ENCODE measurements at regions not wholly inside any gene's neighbourhood (a gene's known extent, or its start where the extent isn't known, plus 50 kb on each side); places are given as distances from the start of the nearest gene placed in this dataset.

- no peak for DNase-seq (ENCODE audit: low spot score)
These were observed 95.6 kb upstream of the ADRA1B start for GRCh38 chr5:159820692-159821091.

DNA sequence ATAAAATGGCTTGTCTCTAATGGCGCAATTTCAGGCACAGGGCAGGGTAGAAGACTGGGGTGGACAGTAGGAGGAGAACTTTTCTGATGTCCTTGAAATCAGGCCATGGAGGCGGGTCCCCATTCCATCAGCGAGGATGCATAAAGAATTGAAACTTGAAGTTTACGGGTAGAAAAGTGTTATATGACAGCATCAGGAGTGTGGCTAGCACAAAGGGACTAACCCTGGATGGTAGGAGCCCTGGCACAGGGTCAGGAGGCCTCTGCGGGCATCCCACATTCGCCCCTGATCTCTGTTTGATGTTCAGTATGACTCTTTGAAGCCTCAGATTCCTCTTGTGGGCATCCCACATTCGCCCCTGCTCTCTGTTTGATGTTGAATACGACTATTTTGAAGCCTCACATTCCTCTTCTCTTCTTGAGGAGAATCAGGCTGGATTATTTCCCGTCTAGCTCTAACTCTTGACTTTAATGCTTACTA is 94.8 kb upstream of the ADRA1B start:
- no peak for DNase-seq (ENCODE audit: low spot score)

GRCh38 chr5:159824188-159825161 is 91.8 kb upstream of the ADRA1B start:
- DNase-seq (ENCODE audit: low spot score) = no peak

DNA sequence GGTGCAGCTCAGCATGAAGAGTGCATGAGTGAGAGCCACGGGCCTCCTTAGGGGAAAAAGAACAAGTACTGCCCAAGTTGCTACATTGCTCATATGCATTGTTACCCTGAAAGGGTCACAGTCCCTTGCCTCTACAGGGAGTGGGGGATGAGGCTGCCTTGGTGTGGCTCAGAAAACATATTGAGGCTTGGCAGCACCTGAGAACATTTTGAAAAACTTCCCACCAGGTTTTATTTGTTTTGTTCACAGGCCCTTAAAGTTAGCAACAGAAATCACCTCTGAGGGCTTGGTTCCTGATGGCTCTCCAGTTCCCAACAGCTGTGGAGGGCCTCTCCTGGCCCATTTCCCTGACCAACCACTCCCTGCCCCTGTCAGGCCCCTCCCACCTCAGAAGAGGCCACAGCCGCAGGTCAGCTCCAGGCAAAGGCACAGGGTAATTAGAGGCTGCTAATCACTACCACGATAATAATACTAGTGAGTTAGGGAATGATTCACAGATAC is 90.7 kb upstream of the ADRA1B start:
- no peak for DNase-seq (ENCODE audit: low spot score)

DNA sequence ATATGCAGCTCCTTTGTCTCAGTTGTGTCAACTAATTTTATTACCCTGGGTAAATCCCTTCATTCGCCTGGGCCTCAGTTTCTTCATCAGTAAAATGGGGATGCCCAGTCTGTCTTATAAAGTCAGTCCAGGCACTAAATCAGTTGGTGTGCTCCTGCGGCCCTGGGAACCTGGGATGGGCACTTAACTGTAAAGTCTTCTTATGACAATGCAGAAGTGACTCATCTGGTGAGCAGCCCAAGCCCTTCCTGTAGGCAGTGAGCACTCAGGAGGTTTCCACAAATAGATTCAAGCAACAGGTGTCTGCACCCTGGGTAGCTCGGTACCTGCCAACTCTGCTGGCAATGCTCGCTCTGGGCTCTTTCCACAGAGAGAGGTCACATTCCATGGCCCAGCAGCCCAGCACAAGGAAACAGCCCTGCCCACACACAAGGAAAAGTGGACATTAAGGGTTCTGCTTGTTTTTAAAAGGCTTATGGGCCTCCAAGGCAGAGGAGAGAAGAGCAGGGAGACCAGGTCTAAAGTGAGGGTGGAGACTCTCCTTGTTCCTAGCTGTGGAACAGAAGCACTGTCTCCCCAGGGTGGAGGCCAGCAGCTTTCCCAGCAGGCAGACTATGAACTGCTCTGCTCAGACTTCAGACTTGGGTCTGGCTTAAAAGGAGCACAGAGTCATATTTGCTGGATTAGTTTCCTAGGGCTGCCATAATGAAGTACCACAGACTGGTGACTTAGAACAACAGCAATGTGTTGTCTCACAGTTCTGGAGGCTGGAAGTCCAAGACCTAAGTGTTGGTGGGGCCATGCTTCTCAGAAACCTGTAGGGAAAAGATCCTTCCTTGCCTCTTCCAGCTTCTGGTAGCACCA is 89.7 kb upstream of the ADRA1B start:
- DNase-seq (ENCODE audit: low spot score) = no peak

GRCh38 chr5:159827861-159828260 is 88.4 kb upstream of the ADRA1B start:
- DNase-seq (ENCODE audit: low spot score) = no peak

DNA sequence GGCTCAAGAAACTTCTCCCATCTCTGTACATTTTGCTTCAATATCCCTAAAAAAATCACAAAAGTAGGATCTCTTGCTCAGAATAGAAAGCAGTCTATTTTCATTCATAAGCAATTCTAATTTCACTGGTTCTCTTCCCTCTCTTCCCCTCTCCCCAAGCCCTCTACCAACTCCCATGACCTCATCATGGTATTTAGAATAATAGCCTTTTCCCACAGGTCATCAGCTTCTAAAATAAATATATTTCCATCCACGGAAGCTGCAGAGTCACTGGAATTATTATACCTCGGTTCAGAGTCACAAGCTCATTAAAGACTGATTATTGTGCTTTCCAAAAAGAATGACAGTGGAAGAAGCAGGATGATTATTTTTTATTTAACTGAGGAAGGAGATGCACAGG is 84.2 kb upstream of the ADRA1B start:
- no peak for DNase-seq (ENCODE audit: low spot score)

DNA sequence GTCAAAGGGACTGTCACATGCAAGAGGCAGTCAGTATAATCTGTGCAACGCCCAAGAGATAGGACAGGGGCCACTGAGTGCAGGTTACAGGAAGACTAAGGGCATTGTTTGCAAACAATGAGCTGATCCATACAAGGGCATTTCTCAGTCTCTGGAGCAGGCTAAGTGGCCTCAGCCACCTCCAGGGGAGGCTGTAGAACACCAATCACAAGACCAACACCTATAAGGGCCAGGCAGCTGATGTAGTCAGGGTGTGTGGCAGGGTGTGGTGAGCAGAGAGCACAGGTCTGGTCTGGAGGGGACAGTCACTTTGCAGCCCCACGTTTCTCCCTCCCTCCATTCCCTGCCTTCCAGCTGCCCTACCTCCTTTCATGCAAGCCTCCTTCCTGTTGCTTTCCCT is 83.2 kb upstream of the ADRA1B start:
- no peak for DNase-seq (ENCODE audit: low spot score)

- DNase-seq (ENCODE audit: low spot score) = no peak
These were observed 82.4 kb upstream of the ADRA1B start for GRCh38 chr5:159833846-159834245.

DNA sequence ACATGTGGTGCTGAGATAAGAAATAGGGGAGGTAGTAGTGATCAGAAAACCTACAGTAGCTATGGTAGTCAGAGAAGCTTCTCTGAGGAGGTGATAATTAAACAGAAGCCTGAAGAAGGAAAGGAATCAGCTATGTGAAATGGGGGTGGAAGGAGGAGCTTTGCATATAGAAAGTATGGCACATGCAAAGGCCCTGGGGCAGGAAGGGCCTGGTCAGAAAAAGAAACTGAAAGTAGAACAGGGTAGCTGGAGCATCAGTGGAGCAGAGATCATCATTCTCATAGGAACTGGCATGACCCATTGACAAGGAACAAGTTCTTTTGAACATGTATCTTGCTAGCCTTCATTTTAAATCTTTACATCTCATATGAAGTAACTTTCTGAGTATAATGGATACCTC is 80.7 kb upstream of the ADRA1B start:
- DNase-seq (ENCODE audit: low spot score) = no peak

GRCh38 chr5:159836691-159837090 is 79.6 kb upstream of the ADRA1B start:
- DNase-seq (ENCODE audit: low spot score) = no peak

- DNase-seq (ENCODE audit: low spot score) = no peak
These were observed 78.4 kb upstream of the ADRA1B start for GRCh38 chr5:159837860-159838259.

- DNase-seq (ENCODE audit: low spot score) = no peak
These were observed 77.6 kb upstream of the ADRA1B start for GRCh38 chr5:159838551-159839222.

GRCh38 chr5:159844267-159845121 is 71.8 kb upstream of the ADRA1B start:
- DNase-seq (ENCODE audit: low spot score) = no peak

DNA sequence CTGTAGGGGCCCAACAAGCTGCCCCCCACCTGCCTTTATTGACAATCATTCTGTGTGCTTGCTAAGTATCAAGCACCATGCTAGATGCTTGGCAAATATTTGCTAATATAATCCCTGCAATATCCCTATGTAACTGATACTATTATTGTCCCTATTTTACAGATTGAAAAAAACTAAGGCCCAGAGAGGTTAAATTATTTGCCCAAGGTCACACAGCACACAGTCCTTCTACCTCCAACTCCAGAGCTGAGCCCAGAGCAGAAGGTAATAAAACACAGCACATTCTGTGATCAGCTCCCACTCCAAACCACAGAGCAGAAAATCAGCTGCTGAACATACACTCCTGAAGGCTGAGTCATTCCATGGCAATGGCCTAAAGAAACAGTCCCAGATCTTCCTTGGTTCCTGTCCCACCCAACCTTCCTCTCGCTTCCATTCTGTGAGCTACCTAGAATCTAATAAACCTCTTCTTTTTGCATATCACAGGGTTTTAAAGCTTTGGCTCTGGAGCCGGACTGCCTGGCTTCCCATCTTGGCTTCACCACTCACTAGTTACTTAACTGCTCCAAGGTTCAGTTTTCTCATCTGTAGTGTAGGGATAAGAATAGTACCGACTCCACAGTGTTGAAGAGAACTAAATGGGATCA is 66.7 kb upstream of the ADRA1B start:
- no peak for DNase-seq (ENCODE audit: low spot score)

- no peak for DNase-seq (ENCODE audit: low spot score)
These were observed 66.1 kb upstream of the ADRA1B start for GRCh38 chr5:159850160-159850559.

DNA sequence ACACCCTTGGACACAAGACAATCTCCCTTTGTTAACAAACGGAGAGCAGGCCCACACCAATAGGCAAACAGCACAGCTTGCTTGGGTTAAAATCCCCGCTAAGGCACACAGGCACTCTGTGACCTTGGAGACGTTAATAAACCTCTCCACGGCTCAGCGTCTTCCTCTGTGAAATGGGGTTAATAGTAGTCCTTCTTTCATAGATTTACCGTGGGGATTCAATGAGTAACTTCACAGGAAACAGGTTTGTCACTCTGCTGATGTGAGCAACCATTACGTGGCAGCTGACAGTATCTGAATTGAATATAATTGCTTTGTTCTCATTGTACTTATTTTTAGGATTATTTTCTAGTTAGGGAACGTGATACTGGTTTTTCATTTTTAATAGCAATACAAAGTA is 65.2 kb upstream of the ADRA1B start:
- DNase-seq (ENCODE audit: low spot score) = no peak

- DNase-seq (ENCODE audit: low spot score) = no peak
These were observed 61.4 kb upstream of the ADRA1B start for GRCh38 chr5:159854916-159855315.

- DNase-seq (ENCODE audit: low spot score) = no peak
These were observed 60.6 kb upstream of the ADRA1B start for GRCh38 chr5:159855476-159856191.

GRCh38 chr5:159858871-159859270 is 57.4 kb upstream of the ADRA1B start:
- no peak for DNase-seq (ENCODE audit: low spot score)

Data from HuH-7.5 (cell line).